DND-41 (cell line): ENCODE measurements at regions not wholly inside any gene's neighbourhood (a gene's known extent, or its start where the extent isn't known, plus 50 kb on each side); places are given as distances from the start of the nearest gene placed in this dataset.

Experiments used
- CTCF ChIP-seq: IDR thresholded peaks from 2 replicates; pipeline ENCODE4 v1.5.1; 2012; ENCODE audit warnings: borderline replicate concordance, low read length, moderate library complexity, mild to moderate bottlenecking; ENCODE audit not compliant: poor library complexity, severe bottlenecking; ENCODE audit errors: extremely low read depth
- EZH2 ChIP-seq: IDR thresholded peaks from 3 replicates; pipeline ENCODE4 v1.6.1; 2012; ENCODE audit warnings: borderline replicate concordance, low read depth, mild to moderate bottlenecking, moderate library complexity, low read length, inconsistent platforms; ENCODE audit not compliant: severe bottlenecking

- TF ChIP-seq EZH2 (no peak), CTCF (no peak)
Observed at GRCh38 chr12:13376610-13377373, 180.3 kb downstream of the EMP1 start.
